LHCN-M2 (cell line): ENCODE measurements at regions not wholly inside any gene's neighbourhood (a gene's known extent, or its start where the extent isn't known, plus 50 kb on each side); places are given as distances from the start of the nearest gene placed in this dataset.

Experiments used
- DNase-seq: peaks from one replicate; pipeline ENCODE4 v3.0.0-alpha.2; 2012; ENCODE audit warnings: low read depth

GRCh38 chr1:14100919-14101318, 400.9 kb downstream of the PRDM2 start:
- no peak for DNase-seq

GRCh38 chr1:14102180-14102579, 402.2 kb downstream of the PRDM2 start:
- DNase-seq = no peak

GRCh38 chr1:14103878-14104430, 404.0 kb downstream of the PRDM2 start:
- DNase-seq = no peak

GRCh38 chr1:14106126-14106525, 406.1 kb downstream of the PRDM2 start:
- DNase-seq = no peak

GRCh38 chr1:14106679-14107313, 406.8 kb downstream of the PRDM2 start:
- no peak for DNase-seq

GRCh38 chr1:14108356-14109275, 408.6 kb downstream of the PRDM2 start:
- DNase-seq = no peak

GRCh38 chr1:14109276-14109635, 409.3 kb downstream of the PRDM2 start:
- DNase-seq = no peak

- no peak for DNase-seq
Observed at GRCh38 chr1:14110040-14110439, 410.1 kb downstream of the PRDM2 start.

- DNase-seq = no peak
Observed at GRCh38 chr1:14111121-14111520, 411.1 kb downstream of the PRDM2 start.

GRCh38 chr1:14112613-14113012, 412.6 kb downstream of the PRDM2 start:
- no peak for DNase-seq

- no peak for DNase-seq
Observed at GRCh38 chr1:14113271-14113670, 413.3 kb downstream of the PRDM2 start.

GRCh38 chr1:14113841-14114567, 414.0 kb downstream of the PRDM2 start:
- DNase-seq = peak; percentile 9

- no peak for DNase-seq
Observed at GRCh38 chr1:14115976-14116375, 416.0 kb downstream of the PRDM2 start.

- DNase-seq = no peak
Observed at GRCh38 chr1:14117700-14118099, 417.7 kb downstream of the PRDM2 start.

- no peak for DNase-seq
Observed at GRCh38 chr1:14118691-14119485, 418.9 kb downstream of the PRDM2 start.

- no peak for DNase-seq
Observed at GRCh38 chr1:14120895-14121294, 420.9 kb downstream of the PRDM2 start.

- no peak for DNase-seq
Observed at GRCh38 chr1:14128096-14128495, 428.1 kb downstream of the PRDM2 start.

GRCh38 chr1:14129009-14129408, 429.0 kb downstream of the PRDM2 start:
- DNase-seq = no peak

- no peak for DNase-seq
Observed at GRCh38 chr1:14135070-14135469, 435.1 kb downstream of the PRDM2 start.

GRCh38 chr1:14136152-14136763, 436.3 kb downstream of the PRDM2 start:
- DNase-seq = no peak

- DNase-seq = no peak
Observed at GRCh38 chr1:14136881-14137280, 436.9 kb downstream of the PRDM2 start.
